ENCODE measurements at regions not wholly inside any gene's neighbourhood (a gene's known extent, or its start where the extent isn't known, plus 50 kb on each side); places are given as distances from the start of the nearest gene placed in this dataset.

DNA sequence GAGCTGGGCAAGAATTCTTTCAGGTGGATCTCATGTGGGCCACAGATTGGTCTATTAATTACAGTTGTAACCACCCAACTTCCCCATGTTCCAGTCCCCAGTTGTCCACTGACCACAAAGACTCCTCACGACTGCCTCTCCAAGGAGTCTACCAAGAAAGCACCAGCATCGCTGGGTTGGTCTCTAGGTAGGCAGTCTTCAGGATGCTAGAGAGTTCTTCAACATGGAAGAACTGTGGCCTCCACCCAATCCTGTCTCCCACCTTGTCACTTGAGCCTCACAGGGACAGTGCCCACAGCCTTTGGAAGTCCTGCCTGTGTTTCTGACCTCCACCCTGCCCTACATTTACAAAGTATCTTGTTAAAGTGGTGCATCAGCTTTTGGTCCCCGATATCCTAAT, 184.7 kb upstream of the FN1 start:
- DNase-seq (ENCODE audit: low read depth in 2 of 2), result no peak

DNA sequence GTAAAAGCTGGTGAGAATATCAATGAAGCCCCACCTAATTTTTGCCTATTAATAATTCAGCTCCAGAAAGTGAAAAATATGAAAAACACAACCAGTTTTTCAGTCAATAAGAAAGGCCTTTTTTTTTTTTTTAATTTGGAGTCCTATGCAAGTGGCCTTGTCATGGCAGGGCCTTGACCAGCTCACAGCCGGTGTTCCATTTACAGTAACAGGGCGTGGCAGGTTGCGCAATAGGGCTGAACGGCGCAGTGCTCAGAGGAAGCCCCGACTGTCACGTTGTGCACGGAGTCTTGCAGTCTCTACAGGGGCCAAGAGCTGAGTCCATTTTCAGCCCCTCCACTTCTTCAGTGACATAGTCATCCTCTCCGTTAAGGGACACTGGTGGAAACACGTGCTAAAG, 184.1 kb upstream of the FN1 start:
- no peak for DNase-seq (ENCODE audit: low read depth in 2 of 2)

DNA sequence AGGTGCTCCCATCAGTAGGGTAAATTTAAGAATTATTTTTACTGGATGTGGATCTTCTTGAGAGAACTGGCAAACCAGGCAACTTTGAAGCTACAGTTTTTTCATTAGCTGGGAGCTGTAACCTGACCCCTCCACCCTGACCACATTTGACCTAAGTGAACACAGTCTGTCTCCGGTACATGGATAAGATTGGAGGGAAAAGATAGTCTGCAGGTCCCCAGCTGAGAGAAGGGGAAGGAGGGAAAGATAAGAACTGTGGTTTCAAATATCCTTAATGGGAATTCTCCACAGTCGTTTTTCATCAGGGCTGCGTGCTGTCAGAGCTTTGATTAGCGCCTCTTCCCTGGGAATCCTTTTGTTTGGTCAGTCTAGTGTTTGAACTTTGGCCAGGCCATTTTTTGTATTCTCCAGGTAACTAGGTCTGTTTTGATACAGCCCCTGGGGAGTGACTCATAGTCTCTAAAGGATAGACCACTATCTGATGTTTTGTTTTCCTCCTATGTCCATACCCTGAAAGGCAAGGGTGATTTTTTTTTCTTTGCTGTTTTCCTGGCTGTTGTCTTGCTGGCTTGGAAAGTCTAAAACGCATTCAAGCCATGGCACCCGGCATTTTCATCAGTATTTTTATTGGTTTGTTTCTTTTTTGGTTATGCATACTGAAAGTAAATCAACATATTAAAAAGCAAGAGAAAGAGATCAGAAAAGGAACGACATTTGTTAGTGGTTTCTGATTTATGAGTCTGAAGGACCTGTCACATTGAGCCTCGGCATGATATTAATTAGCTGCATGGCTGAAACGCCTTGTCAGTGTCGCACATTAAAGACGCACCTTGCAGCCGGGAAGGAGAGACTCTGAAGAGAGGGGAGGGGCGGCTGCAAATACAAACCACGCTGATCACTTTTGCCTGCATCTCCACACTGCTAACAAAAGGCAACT, 183.4 kb upstream of the FN1 start:
- DNase-seq (ENCODE audit: low read depth in 2 of 2), result no peak

DNA sequence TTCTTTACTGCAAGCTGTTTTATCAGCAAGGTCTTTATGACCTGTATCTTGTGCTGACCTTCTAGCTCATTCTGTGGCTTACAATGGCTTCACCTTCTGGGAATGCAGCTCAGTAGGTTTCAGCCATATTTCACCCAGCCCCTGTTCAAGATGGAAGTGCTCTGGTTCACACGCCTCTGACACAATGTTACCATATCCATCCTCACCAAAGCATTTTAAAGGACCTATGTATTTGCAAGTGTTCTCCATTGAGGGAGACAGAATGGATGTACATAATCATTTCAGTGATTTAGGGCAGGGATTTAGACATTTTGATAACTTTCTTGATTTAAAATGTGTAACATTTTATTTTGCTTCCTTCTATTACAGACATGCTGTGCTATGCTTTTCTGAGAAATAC, 182.3 kb upstream of the FN1 start:
- no peak for DNase-seq (ENCODE audit: low read depth in 2 of 2)

DNA sequence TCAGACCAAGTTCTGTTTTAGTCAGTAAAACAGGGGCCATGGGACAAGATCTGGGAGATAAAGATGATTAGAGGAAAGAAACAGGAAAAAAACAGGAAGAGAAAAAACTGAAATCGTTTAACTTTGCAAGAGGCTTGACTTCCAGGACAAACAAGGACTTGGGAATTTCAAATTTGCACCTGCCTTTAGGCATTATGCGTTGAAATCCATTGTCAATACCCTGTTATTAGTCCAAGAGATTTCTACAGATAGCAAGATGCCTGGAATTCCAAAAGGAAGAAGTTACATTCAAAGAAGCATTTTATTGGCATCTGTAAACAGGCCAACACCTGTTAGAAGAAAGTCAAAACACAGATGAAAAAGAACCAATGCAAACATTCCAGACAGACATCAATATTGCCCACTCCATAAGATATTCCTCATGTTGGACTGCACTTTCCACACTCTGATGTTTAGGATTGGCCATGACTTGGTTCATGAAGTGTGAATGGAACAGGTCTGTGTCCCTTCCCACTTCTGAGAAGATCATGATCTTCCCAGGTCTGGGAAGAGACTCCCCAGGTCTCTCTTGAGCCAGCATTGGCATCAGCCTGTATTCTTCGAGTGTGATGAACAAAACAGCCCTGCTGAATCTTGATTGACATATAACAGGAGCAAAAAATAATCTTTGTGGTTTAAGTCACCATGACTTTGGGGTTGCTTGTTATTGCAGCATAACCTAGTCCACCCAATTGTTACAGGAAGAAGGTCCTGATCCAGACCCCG, 181.4 kb upstream of the FN1 start:
- DNase-seq (ENCODE audit: low read depth in 2 of 2), result no peak

DNA sequence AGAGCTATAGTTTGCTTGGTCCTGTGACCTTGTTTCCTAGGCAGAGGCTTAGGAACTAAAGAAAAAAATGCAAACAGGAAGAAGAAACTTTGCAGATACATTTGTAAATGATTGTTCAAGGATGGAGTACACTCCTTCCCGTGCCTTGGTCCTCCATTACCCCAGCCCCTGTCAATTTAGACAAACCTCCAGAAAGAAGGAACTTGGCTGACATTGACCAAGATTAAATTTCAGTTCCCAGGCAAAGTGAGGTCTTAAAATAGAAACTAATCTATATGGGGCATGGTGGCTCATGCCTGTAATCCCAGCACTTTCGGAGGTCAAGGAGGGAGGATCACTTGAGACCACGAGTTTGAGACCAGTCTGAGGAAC, 179.9 kb upstream of the FN1 start:
- no peak for DNase-seq (ENCODE audit: low read depth in 2 of 2)

DNA sequence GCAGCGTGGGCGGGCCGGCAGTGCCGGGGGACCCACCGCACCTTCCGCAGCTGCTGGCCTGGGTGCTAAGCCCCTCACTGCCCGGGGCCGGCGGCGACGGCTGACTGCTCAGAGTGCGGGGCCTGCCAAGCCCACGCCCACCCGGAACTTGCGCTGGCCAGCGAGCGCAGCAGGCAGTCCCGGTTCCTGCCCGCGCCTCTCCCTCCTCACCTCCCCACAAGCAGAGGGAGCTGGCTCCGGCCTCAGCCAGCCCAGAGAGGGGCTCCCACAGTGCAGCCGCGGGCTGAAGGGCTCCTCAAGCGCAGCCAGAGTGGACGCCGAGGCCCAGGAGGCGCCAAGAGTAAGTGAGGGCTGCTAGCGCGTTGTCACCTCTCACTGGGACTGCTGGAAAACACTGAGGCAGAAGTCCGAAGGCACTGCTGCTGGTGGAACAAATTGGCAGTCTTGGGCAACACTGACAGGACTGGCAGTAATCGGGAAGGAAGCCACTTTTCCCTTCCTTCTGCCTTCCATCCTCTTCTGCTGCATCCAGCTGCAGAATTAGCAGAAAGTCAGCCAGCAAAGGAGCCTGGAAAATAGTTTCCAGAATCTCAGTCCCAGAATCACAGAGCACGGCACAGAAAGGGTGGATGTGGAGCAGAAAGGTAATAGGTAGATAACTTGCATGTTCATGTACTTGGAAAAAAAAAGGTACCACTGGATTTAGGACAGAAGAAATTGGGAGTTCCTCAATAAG, 179.4 kb upstream of the FN1 start:
- DNase-seq (ENCODE audit: low read depth in 2 of 2), result no peak

DNA sequence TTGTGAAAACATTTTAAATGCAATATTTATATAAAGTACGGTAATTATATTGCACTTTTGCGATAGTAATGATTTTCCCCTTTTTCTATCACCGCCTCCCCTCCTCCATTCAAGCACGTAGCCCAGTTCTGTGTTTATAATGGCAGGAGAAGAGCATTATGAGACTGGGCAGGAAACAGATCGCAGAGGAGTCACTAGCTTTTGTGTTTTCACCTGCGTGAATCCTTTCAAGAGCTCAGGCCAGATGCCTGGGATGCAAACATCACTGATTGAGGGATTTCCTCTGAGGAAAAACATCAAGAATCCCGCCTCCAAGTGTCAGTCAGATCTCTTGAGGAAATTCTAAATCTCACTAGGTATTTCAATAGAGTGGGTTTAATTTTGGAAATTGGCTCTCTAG, 178.4 kb upstream of the FN1 start:
- DNase-seq (ENCODE audit: low read depth in 2 of 2), result no peak

DNA sequence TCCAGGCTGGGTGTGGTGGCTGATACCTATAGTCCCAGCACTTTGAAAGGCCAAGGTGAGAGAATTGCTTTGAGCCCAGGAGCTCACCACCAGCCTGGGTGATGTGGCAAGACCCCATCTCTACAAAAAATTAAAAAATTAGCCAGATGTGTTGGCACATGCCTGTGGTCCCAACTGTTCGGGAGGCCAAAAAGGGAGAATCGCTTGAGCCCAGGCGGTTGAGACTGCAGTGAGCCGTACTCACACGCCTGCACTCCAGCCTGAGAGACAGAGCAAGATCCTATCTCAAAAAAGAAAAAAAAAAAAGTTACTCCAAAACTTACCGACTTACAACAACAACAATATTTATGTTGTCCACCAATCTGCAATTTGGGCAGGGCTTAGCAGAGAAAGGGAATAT, 178.0 kb upstream of the FN1 start:
- no peak for DNase-seq (ENCODE audit: low read depth in 2 of 2)

DNA sequence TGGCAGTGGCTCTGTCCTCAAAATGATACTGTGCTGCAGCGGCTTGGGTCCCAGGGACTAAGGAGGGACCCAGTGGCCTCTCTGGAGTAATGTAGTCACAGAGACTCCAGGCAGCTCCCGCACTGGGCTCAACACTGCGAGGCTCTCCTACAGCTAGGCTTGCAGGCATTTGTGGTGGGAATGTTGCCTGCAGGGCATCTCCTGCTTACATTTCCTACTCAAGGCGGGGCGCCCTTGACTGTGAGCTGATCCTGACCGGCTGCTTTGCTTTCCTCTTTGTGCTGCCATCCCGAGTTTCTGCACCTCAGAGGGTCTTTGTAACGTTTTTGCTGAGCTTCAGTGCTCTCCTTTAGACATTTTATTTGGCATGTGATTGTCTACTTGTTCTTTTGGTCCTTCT, 177.4 kb upstream of the FN1 start:
- no peak for DNase-seq (ENCODE audit: low read depth in 2 of 2)

DNA sequence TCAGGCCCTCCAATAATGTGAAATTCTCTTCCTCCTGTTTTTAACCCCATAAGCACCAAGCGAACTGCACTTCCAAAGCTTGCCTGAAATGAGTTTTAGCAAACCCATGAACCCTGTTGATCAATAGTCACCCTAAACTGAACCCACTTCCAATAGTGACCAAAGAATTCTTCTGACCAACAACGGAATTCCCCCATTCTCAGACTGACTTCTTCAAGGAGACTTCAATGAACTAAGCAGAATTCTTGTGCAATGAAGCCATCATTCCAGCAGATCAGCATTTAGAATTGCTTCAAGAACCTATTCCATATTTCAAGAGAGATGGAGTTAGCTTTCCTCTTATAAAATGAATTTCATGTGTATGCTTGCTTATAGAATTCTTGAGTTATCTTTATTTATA, 176.9 kb upstream of the FN1 start:
- DNase-seq (ENCODE audit: low read depth in 2 of 2), result no peak

DNA sequence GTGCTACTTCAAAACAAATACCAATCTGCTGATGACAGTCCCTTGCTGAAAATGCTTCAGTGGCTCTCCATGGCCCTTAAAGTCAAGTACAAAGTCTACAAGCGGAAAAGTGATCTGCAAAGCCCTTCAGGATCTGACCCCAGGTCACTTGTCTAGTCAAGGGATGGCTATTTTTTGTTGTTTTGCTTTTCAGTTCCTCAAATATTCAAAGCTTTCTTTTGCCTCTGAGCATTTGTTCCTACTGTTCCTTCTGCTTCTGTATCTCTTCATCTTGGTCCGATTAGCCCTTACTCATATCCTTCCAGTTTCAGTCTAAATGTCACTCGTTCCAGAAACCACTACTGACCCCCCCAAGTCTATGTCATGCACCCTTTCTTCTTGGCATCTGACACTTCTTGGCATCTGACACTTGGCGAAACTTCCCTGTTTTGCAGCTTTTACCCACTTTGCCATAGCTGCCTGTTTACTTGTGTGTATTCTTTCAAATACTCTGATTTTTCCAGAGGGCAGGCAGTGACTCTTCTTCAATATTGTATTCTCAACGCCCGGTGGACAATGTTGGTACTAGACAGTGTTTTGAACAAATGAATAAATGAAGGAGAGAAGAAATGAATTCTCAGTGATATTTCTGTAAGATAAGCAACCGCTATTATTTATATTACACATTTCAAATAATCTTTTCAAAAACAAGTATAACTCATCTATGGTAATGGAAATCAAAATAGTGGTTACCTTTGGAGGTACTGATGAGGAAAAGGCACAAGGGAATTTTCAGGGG, 175.9 kb upstream of the FN1 start:
- DNase-seq (ENCODE audit: low read depth in 2 of 2), result no peak

DNA sequence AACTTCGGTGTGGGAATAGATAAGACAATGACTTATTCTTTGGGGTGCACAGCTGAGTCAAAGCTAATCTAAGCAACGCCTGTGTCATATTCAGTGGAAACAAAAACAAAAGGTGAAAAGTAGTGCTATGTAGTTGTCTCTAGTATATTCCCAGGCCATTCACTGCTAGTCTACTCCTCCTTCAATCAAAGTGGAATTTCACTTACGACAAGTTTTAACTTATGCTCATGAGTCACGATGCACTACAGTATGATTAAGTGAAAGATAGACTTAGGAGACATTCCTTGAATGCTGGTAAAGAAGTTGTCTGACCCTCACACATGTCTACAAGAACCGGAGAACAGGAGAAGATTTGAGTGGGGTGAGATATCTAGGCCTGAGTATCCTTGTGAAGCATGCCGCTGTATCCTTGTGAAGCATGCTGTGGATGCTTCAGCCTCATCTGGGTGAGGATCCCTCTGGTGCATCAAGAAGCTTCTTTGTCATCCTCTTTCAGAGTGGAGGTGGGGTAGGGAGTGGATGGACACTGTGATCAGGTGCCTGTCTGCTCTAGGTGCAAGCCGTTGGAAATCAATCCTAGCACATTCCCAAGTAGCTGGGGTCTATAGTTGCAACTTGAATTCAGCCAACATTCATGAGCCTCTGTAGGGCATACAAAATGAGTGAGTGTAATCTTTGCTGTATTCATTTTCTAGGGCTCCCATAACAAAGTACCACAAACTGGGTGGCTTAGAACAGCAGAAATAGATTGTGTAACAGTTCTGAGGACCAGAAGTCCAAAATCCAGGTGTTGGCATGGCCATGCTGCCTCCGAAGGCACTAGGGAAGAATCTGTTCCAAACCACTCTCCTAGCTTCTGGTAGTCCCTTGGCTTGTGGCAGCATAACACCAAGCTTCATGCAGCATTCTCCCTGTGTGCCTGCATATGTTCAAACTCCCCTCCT, 173.5 kb upstream of the FN1 start:
- no peak for DNase-seq (ENCODE audit: low read depth in 2 of 2)

DNA sequence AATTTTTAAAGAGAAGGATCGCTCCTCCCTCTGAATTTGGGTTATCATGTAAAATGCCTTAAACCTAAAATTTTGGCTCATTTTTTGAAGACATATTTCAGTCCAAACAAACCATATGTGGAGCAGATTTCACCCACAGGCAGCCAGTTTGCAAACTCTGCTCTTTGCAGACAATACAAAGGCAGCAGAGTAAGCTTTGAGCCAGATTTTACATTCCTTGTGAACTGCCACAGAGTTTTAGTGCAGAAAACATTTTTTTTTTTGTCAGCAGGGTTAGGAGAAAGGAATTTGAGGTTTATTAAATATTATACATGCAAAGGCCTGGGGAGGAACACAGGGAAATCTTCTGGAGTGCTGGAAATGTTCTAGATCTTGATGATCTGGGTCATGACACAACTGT, 171.9 kb upstream of the FN1 start:
- DNase-seq (ENCODE audit: low read depth in 2 of 2), result no peak

DNA sequence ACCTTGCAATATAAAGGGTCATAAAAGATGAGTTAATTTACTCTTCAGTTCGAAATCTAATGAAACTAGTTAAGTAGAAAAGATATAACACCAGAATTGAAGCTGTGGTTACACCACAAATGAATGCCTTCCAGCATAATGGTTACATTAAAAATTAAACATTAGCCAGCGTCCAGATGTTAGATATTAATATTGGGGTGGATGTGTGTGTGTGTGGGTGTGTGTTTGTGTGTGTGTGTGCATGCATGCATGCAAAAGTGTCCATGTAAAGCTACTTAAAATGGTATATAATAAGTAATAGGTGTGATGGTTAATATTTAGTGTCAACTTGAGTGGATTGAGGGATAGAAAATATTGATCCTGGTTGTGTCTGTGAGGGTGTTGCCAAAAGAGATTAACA, 170.4 kb upstream of the FN1 start:
- DNase-seq (ENCODE audit: low read depth in 2 of 2), result no peak

DNA sequence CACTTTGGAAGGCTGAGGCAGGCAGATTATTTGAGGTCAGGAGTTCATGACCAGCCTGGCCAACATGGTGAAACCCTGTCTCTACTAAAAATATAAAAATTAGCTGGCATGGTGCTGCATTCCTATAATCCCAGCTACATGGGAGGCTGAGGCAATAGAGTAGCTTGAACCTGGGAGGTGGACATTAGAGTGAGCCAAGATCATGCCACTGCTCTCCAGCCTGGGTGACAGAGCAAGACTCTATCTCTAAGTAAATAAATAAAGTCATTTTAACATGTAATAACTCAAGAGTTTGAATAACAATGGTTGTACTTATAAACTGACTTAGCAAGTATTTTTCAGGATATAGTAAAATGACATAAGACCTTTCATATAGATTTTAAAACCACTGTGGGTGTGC, 169.3 kb upstream of the FN1 start:
- DNase-seq (ENCODE audit: low read depth in 2 of 2), result no peak

DNA sequence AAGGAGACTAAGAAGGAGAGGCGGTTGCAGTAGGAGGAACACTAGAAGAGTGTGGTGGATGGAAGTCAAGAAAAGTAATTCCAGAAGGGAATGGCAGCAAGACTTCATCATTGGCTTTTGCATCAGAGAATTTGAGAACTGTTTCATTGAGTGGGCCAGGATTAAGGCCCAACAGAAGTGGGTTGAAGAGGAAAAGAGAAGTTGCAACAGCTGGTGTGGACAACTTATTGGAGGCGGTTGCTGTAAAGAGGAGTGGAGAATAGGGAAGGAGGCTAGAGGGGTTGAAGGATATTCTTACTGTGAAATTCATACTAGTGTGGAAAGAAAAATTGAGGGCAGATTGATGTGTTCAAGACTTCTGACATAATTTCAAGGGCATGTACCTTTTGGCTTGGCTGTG, 168.7 kb upstream of the FN1 start:
- no peak for DNase-seq (ENCODE audit: low read depth in 2 of 2)

DNA sequence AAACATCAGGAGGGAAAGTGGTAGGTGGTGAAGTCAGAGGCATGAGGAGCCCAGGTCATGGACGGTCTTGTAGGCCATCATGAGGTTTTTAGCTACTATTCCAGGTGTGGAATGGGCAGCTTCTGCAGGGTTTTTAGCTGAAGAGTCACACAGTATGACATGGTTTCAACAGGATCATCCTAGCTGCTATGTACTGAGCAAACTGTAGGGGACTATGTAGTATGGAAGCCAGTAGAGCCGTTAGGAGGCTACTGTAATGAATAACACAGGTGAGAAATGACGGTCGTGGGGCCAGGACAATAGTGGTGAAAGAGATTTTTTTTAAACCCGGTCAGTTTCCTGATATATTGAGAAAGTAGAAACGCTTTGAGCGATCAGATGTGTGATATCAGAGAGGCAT, 167.6 kb upstream of the FN1 start:
- DNase-seq (ENCODE audit: low read depth in 2 of 2), result no peak

DNA sequence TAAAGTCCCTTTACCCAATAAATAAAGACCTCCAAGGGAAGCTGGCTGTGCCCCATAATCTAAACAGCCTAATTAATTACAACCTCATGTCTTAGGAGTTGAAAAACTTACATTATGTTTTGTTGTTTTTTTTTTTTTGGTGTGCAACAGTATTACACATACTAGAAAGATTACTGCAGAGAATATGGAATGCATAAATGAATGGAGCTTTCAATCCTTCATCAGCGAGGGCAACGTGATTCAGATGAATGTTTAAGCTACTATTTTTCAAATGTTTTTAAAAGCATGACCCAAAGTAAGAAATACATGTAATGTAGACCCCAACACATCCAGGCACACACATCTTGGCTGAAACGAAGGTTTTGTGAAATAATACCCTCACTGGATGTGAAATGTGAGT, 167.1 kb upstream of the FN1 start:
- DNase-seq (ENCODE audit: low read depth in 2 of 2), result no peak

DNA sequence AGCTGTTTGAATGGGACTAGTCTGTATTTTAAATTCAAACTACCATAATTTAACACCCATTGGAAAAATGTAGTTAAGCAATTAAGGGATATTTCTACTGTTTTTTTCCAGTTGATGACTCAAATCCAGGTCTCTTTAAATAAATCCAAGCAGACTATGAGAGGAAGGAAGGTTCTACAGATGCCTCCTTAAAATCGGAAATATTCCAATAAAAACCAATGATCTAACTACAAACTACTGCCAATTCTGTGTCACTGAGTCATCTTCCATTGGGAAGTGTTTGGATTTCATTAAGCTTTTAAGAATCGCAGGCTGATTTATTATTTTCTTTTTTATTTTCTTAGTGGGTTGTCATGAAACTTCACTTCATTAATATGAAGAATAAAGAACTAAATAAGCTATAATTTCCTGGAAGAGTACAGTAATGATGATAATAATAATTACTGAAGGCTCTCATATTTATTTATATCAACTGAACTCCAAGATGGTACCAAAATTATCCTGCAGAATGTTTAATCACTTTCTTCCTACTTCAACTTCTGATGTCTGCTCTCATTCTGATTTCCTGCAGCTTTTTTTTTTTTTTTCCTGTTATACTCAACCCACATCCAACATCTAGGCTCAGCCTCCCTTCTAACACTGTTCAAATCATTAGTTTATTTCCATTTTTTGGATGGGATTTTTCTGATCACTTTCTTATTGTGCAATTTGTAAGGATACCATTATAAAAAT, 166.3 kb upstream of the FN1 start:
- no peak for DNase-seq (ENCODE audit: low read depth in 2 of 2)

Measured in stimulated activated CD4-positive, alpha-beta T cell treated with anti-CD3 and anti-CD28 coated beads, Interleukin-12 subunit alpha, Interleukin-12 subunit beta, amount 100 ng/mL, for 24 hours (primary cell).